SKM-1 (cell line): ENCODE measurements at regions not wholly inside any gene's neighbourhood (a gene's known extent, or its start where the extent isn't known, plus 50 kb on each side); places are given as distances from the start of the nearest gene placed in this dataset.
"Not testable (repeated sequence)": the region's sequence is repeated elsewhere in the genome, so short reads cannot be mapped to it uniquely, and the experiment has no call there.

ENCODE experiments used
- DNase-seq: peaks from one replicate; lab custom pipeline; 2025; ENCODE audit not compliant: unreplicated experiment; lab: John Stamatoyannopoulos, UW

GRCh38 chr3:194908972-194909371 lies 223.3 kb downstream of the FAM43A start:
- DNase-seq, result no peak

GRCh38 chr3:194910414-194910984 lies 224.8 kb downstream of the FAM43A start:
- no peak for DNase-seq

GRCh38 chr3:194913316-194913715 lies 227.6 kb downstream of the FAM43A start:
- DNase-seq, result no peak

GRCh38 chr3:194924889-194925288 lies 239.2 kb downstream of the FAM43A start:
- DNase-seq, result not testable (repeated sequence)

GRCh38 chr3:194925614-194926013 lies 239.9 kb downstream of the FAM43A start:
- DNase-seq, result no peak

- DNase-seq, result no peak
Measured at GRCh38 chr3:194928227-194928626, 242.5 kb downstream of the FAM43A start.

- no peak for DNase-seq
Measured at GRCh38 chr3:194928831-194929577, 243.3 kb downstream of the FAM43A start.

GRCh38 chr3:194929578-194929960 lies 243.9 kb downstream of the FAM43A start:
- DNase-seq, result no peak

GRCh38 chr3:194930377-194931204 lies 244.9 kb downstream of the FAM43A start:
- DNase-seq, result peak; percentile 82

GRCh38 chr3:194931347-194931746 lies 245.7 kb downstream of the FAM43A start:
- no peak for DNase-seq

GRCh38 chr3:194931865-194932264 lies 246.2 kb downstream of the FAM43A start:
- DNase-seq, result no peak

GRCh38 chr3:194933465-194933864 lies 247.8 kb downstream of the FAM43A start:
- no peak for DNase-seq

- no peak for DNase-seq
Measured at GRCh38 chr3:194935061-194935460, 249.4 kb downstream of the FAM43A start.

- no peak for DNase-seq
Measured at GRCh38 chr3:194935632-194936470, 250.2 kb downstream of the FAM43A start.

GRCh38 chr3:194936659-194937058 lies 251.0 kb downstream of the FAM43A start:
- DNase-seq, result no peak

- DNase-seq, result no peak
Measured at GRCh38 chr3:194937144-194937543, 251.5 kb downstream of the FAM43A start.

GRCh38 chr3:194937882-194938321 lies 252.2 kb downstream of the FAM43A start:
- no peak for DNase-seq

GRCh38 chr3:194938845-194939531 lies 253.3 kb downstream of the FAM43A start:
- no peak for DNase-seq

GRCh38 chr3:194939532-194939909 lies 253.8 kb downstream of the FAM43A start:
- no peak for DNase-seq

- DNase-seq, result no peak
Measured at GRCh38 chr3:194939949-194940770, 254.5 kb downstream of the FAM43A start.
